IPS DF 19.7 (cell line): ENCODE measurements at regions not wholly inside any gene's neighbourhood (a gene's known extent, or its start where the extent isn't known, plus 50 kb on each side); places are given as distances from the start of the nearest gene placed in this dataset.

Experiments used
- DNase-seq: peaks from one replicate; pipeline ENCODE4 v3.0.0-alpha.2; 2013; ENCODE audit warnings: low read depth, low spot score

- DNase-seq = no peak
These were observed 166.8 kb upstream of the PLEKHG7 start for GRCh38 chr12:92535961-92536360.

GRCh38 chr12:92533280-92533890, 169.4 kb upstream of the PLEKHG7 start:
- no peak for DNase-seq

- DNase-seq = no peak
These were observed 172.1 kb upstream of the PLEKHG7 start for GRCh38 chr12:92530706-92531105.

GRCh38 chr12:92529944-92530343, 172.8 kb upstream of the PLEKHG7 start:
- no peak for DNase-seq

- DNase-seq = no peak
These were observed 174.2 kb upstream of the PLEKHG7 start for GRCh38 chr12:92528586-92528985.

GRCh38 chr12:92528097-92528496, 174.7 kb upstream of the PLEKHG7 start:
- no peak for DNase-seq

- no peak for DNase-seq
These were observed 178.3 kb upstream of the PLEKHG7 start for GRCh38 chr12:92524489-92524888.

GRCh38 chr12:92520511-92520910, 182.3 kb upstream of the PLEKHG7 start:
- DNase-seq = no peak

- no peak for DNase-seq
These were observed 183.5 kb upstream of the PLEKHG7 start for GRCh38 chr12:92519284-92519683.

- DNase-seq = no peak
These were observed 184.7 kb upstream of the PLEKHG7 start for GRCh38 chr12:92518071-92518470.

GRCh38 chr12:92516277-92516600, 186.6 kb upstream of the PLEKHG7 start:
- no peak for DNase-seq

- DNase-seq = no peak
These were observed 189.5 kb upstream of the PLEKHG7 start for GRCh38 chr12:92513231-92513730.

GRCh38 chr12:92511786-92512185, 191.0 kb upstream of the PLEKHG7 start:
- no peak for DNase-seq

- no peak for DNase-seq
These were observed 193.5 kb upstream of the PLEKHG7 start for GRCh38 chr12:92509156-92509738.

- no peak for DNase-seq
These were observed 195.9 kb upstream of the PLEKHG7 start for GRCh38 chr12:92506891-92507290.

- no peak for DNase-seq
These were observed 196.3 kb upstream of the PLEKHG7 start for GRCh38 chr12:92506460-92506859.

- DNase-seq = no peak
These were observed 197.2 kb upstream of the PLEKHG7 start for GRCh38 chr12:92505254-92506231.

- no peak for DNase-seq
These were observed 198.2 kb upstream of the PLEKHG7 start for GRCh38 chr12:92504594-92504981.

- no peak for DNase-seq
These were observed 198.7 kb upstream of the PLEKHG7 start for GRCh38 chr12:92503971-92504593.

- no peak for DNase-seq
These were observed 199.5 kb upstream of the PLEKHG7 start for GRCh38 chr12:92503029-92503931.

- no peak for DNase-seq
These were observed 200.3 kb upstream of the PLEKHG7 start for GRCh38 chr12:92502417-92503028.
